Astrocyte of the spinal cord (primary cell): ENCODE measurements at regions not wholly inside any gene's neighbourhood (a gene's known extent, or its start where the extent isn't known, plus 50 kb on each side); places are given as distances from the start of the nearest gene placed in this dataset.

Source experiments
- DNase-seq: peaks from one replicate; pipeline ENCODE4 v3.0.0; 2011; ENCODE audit warnings: low read depth, low spot score
- H3K4me3 ChIP-seq: 2 replicates; pipeline ENCODE4 v1.5.1; 2011; ENCODE audit warnings: low read depth, mild to moderate bottlenecking, low read length, moderate library complexity
- in situ Hi-C: cut with HindIII; loops from 2 replicates; pipeline ENCODE4 v1.10.0; 2017; ENCODE audit warnings: low sequenced_read_pairs
- TF ChIP-seq, protein P1 (sequence below): IDR thresholded peaks from 2 replicates; pipeline ENCODE4 v1.5.1; 2012; ENCODE audit warnings: low read depth, mild to moderate bottlenecking, low read length, inconsistent platforms

DNA sequence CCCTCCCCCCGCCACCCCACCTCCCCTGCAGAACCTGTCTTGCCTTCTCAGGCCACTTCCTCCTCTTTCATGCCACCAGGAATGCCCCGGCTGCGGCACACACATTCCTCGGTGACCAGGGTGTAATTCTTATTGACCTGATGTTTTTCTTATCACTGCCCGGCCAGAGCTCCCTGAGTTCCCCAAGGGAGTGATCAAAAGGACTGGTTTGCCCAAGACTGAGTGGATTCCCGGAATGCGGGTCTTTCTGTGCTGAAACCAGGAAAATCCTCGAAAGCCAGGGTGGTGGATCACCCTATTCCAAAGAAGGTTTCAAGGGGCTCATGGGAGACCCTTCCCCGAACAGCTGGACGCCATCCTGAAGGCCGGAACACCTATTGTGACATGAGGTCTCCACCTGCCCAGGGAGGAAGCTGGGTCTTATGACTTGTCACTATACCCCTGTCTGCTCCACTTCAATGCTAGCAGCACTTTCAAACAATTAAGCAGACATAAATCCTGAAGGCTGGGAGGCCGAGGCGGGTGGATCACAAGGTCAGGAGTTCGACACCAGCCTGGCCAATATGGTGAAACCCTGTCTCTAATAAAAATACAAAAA, 53.0 kb upstream of the RPL38 start:
- H3K4me3 ChIP-seq, result no peak overlapping the region
- TF ChIP-seq, protein P1, sequence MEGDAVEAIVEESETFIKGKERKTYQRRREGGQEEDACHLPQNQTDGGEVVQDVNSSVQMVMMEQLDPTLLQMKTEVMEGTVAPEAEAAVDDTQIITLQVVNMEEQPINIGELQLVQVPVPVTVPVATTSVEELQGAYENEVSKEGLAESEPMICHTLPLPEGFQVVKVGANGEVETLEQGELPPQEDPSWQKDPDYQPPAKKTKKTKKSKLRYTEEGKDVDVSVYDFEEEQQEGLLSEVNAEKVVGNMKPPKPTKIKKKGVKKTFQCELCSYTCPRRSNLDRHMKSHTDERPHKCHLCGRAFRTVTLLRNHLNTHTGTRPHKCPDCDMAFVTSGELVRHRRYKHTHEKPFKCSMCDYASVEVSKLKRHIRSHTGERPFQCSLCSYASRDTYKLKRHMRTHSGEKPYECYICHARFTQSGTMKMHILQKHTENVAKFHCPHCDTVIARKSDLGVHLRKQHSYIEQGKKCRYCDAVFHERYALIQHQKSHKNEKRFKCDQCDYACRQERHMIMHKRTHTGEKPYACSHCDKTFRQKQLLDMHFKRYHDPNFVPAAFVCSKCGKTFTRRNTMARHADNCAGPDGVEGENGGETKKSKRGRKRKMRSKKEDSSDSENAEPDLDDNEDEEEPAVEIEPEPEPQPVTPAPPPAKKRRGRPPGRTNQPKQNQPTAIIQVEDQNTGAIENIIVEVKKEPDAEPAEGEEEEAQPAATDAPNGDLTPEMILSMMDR, result no peak
- in situ Hi-C loops, result no loop called here
- DNase-seq, result no peak

DNA sequence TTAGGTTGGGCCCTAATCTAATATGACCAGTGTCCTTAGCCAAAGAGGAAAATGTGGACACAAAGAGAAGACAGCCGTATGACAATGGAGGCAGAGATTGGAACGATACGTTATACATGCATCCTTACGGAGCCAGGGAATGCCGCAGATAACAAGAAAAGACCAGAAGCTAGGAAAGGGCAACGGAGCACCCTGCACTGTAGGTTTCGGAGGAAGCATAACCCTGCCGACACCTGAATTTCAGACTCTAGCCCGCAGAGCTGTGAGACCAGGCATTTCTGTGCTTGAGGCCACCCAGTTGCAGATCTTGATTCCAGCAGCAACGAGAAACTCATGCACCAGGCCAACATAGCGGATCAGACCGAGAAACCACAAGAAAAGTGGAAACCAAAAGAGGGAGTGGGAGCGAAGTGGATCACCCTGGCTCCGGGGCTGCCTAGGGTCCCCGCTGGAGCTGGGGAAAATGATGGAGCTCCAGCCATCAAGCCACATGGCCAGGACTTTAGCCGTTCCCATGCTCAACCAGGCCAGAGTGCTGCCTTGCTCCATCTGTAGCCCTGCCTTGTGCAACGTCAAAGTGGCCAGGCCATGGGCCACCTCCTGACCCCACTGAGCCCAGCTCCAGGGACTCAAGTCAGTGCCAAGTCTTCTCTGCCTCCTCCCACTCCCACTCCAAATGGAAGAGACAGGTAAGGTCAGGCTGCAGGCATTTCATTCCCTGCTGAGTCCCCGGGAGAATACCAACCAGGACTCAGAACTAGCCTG, 51.7 kb upstream of the RPL38 start:
- in situ Hi-C loops, result no loop called here
- no peak overlapping the region for H3K4me3 ChIP-seq
- DNase-seq, result no peak
- TF ChIP-seq, protein P1, result no peak

DNA sequence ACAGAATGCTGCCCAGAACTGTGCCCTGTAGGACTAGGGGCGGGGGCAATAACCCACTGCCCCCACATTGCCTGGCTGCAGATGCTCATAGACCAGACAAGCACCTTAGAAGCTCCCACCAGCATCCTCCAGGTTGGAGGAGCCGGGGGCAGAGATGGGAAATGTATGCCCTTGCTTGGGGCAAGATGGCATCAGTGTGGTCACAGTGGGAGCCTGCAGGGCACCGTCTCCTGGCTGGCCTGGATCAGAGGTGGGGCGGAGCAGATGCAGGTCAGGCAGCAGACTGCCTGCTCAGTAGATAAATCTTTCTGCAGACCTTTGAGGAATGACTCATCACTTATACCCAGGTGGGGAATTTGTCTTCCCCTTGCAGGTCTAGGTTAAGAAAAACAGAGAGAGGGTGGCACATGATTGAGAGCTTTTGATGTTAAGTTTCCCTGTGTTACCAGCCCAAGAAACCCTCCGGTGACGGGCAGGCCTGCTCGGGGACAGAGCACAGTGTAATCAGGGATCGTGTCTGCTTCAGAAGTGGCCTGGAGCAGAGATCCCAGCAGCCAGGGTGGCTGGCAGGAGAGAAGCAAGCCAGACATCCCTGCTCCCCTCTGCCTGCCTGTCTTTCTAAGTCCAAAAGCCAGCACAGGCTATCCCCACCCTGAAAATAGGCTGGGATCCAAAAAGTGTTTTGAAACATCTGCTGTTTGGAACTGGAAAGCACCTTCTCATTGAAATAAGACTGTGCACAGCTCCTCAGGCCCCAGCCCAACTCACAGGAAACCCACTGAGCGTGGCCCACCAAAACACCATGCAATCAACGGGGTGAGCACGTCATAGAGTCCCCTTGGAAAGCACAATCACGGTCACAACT, 50.7 kb upstream of the RPL38 start:
- no peak for DNase-seq
- TF ChIP-seq, protein P1, result no peak
- in situ Hi-C loops, result no loop called here
- no peak overlapping the region for H3K4me3 ChIP-seq

DNA sequence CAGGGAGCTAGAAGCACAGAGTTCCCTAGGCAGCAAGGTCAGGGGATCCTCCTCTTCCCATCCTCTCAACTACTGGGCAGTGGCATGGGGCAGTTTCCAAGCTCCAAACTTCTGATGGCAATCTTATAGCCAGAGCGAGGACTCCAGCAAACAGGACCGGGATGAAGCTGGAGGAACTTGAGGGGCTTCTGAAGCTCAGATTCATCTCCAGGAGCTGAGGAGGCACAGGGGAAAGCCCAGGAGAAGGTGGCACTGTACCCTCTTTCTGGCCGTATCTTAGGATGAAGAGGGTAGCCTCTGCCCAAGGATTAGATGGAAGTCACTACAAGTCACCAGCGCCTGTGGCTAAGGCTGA, 50.0 kb upstream of the RPL38 start:
- DNase-seq, result no peak
- TF ChIP-seq, protein P1, result no peak
- in situ Hi-C loops, result no loop called here
- no peak overlapping the region for H3K4me3 ChIP-seq
